ENCODE measurements at regions not wholly inside any gene's neighbourhood (a gene's known extent, or its start where the extent isn't known, plus 50 kb on each side); places are given as distances from the start of the nearest gene placed in this dataset.

- Histone ChIP-seq H3K4me1 (no peaks in the 10 kb centered on the region), H3K4me3 (no peak overlapping the region)
- intact Hi-C loops (cut with DNase I), result no loop called here
Measured at GRCh38 chr18:43372773-43373172, 95.5 kb upstream of the SYT4 start.

DNA sequence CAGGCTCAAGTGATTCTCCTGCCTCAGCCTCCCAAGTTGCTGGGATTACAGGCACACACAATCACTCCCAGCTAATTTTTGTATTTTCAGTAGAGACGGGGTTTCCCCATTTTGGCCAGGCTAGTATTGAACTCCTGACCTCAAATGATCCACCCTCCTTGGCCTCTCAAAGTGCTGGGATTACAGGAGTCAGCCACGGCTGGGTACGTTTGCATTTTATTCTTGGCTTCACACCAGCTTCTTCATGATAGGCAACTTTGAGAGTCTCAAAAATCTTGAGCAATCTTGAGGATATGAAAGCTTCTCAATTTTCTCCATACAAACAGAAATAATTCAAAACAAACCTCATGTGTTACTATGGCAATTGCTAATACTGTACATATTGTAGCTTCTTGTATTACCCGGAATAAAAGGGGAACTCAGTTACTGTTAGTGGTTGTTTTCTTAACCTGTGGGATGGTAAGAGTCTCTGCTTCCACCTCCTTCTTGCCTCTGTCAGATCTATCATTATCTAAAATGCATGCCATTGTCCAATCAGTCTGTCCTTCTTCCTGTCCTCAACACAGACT, 102.9 kb upstream of the SYT4 start:
- intact Hi-C loops (cut with DNase I), result no loop called here

More at GRCh38 chr18:43372773-43373172, 95.5 kb upstream of the SYT4 start:
- Histone ChIP-seq H3K9me3 (no peaks in the 10 kb centered on the region), H3K27ac (replicated peaks in 1 of 4) (no peak overlapping the region), H3K36me3 (no peaks in the 10 kb centered on the region), H3K27me3 (no peaks in the 10 kb centered on the region)
- 60% methylated on average over 1 of the region's 1 CpG for WGBS
- TF ChIP-seq POLR2AphosphoS5 (IDR thresholded peaks at IDR 0.05) (no peak), POLR2A (IDR thresholded peaks at IDR 0.05; ENCODE audit: low read depth) (no peak), CTCF (IDR thresholded peaks at IDR 0.05) (no peak), EP300 (IDR thresholded peaks at IDR 0.05) (no peak)
- no peak for DNase-seq (ENCODE audit: extremely low spot score)

GRCh38 chr18:43382641-43383403, 105.5 kb upstream of the SYT4 start:
- Histone ChIP-seq H3K27me3 (no peaks in the 10 kb centered on the region), H3K9me3 (no peaks in the 10 kb centered on the region), H3K36me3 (no peaks in the 10 kb centered on the region), H3K27ac (replicated peaks in 1 of 4) (no peak overlapping the region), H3K4me1 (no peaks in the 10 kb centered on the region), H3K4me3 (no peak overlapping the region)
- TF ChIP-seq POLR2A (IDR thresholded peaks at IDR 0.05; ENCODE audit: low read depth), result no peak
- no peak for TF ChIP-seq CTCF (IDR thresholded peaks at IDR 0.05)
- TF ChIP-seq POLR2AphosphoS5 (IDR thresholded peaks at IDR 0.05), result no peak
- TF ChIP-seq EP300 (IDR thresholded peaks at IDR 0.05), result no peak
- intact Hi-C loops (cut with DNase I), result no loop called here
- 80% methylated on average over 4 of the region's 4 CpGs for WGBS
- DNase-seq (ENCODE audit: extremely low spot score), result no peak

More for the DNA sequence above, 102.9 kb upstream of the SYT4 start:
- Histone ChIP-seq H3K36me3 (no peaks in the 10 kb centered on the region), H3K4me3 (no peak overlapping the region), H3K27me3 (no peaks in the 10 kb centered on the region), H3K4me1 (no peaks in the 10 kb centered on the region), H3K9me3 (no peaks in the 10 kb centered on the region), H3K27ac (replicated peaks in 1 of 4) (no peak overlapping the region)
- no peak for TF ChIP-seq EP300 (IDR thresholded peaks at IDR 0.05)
- no peak for TF ChIP-seq CTCF (IDR thresholded peaks at IDR 0.05)
- no peak for TF ChIP-seq POLR2AphosphoS5 (IDR thresholded peaks at IDR 0.05)
- TF ChIP-seq POLR2A (IDR thresholded peaks at IDR 0.05; ENCODE audit: low read depth), result no peak
- WGBS, result 64% methylated on average over 4 of the region's 4 CpGs
- DNase-seq (ENCODE audit: extremely low spot score), result no peak

DNA sequence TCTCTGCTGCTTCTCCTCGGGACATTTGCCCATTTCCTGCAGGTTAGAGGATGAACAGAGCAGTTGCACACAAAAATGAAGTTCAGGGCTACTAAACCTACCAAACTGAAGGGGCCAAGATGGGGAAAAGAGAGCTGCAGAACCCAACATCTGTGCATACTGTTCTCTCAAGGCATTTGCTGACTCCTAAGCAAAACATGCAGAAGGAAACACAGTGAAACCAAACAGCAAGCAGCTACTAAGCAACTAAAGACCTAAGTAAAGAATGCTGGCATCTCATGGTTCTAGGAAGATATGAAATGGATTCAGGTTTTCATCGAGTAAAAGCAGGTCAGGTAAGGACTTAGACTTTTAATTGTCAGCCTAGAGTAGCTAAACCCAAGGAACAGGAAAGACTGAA, 111.9 kb upstream of the SYT4 start:
- no peak for DNase-seq (ENCODE audit: extremely low spot score)
- WGBS, result 67% methylated on average over 2 of the region's 2 CpGs
- no peaks in the 10 kb centered on the region for H3K4me1 ChIP-seq
- no peaks in the 10 kb centered on the region for H3K36me3 ChIP-seq
- H3K4me3 ChIP-seq, result no peak overlapping the region
- H3K27me3 ChIP-seq, result no peaks in the 10 kb centered on the region
- H3K27ac ChIP-seq (replicated peaks in 1 of 4), result no peak overlapping the region
- H3K9me3 ChIP-seq, result no peaks in the 10 kb centered on the region
- TF ChIP-seq POLR2A (IDR thresholded peaks at IDR 0.05; ENCODE audit: low read depth), result no peak
- TF ChIP-seq CTCF (IDR thresholded peaks at IDR 0.05), result no peak
- no peak for TF ChIP-seq EP300 (IDR thresholded peaks at IDR 0.05)
- TF ChIP-seq POLR2AphosphoS5 (IDR thresholded peaks at IDR 0.05), result no peak
- intact Hi-C loops (cut with DNase I), result no loop called here
